Neutrophil (primary cell): ENCODE measurements at regions not wholly inside any gene's neighbourhood (a gene's known extent, or its start where the extent isn't known, plus 50 kb on each side); places are given as distances from the start of the nearest gene placed in this dataset.

Source experiments
- H3K27ac ChIP-seq: fragments of 200-600 bp; sonication (generic); 2 replicates; pipeline ENCODE4 v1.5.1; 2016; ENCODE audit warnings: mild to moderate bottlenecking, moderate library complexity
- H3K27me3 ChIP-seq: fragments of 200-600 bp; sonication (generic); 2 replicates; pipeline ENCODE4 v1.6.0; 2016; ENCODE audit warnings: mild to moderate bottlenecking
- H3K36me3 ChIP-seq: fragments of 200-600 bp; sonication (generic); 2 replicates; pipeline ENCODE4 v1.5.1; 2017
- H3K4me1 ChIP-seq, 2 experiments: fragments of 200-600 bp in 1 of 2; sonication (generic) in 1 of 2; 1 replicate in 1 of 2; 2 replicates in 1 of 2; pipeline versions ENCODE4 v1.5.1 to v1.6.1; 2013 to 2016; ENCODE audit warnings: low read depth in 1 of 2, low read length in 1 of 2, mild to moderate bottlenecking in 1 of 2, moderate library complexity in 1 of 2; ENCODE audit not compliant: control insufficient read depth in 1 of 2, insufficient read depth in 1 of 2
- H3K4me3 ChIP-seq, 2 experiments: fragments of 200-600 bp in 1 of 2; sonication (generic) in 1 of 2; 1 replicate in 1 of 2; 2 replicates in 1 of 2; pipeline ENCODE4 v1.5.1; 2013 to 2016; ENCODE audit warnings: low read depth in 1 of 2, low read length in 1 of 2, mild to moderate bottlenecking in 1 of 2, moderate library complexity in 1 of 2
- H3K9me3 ChIP-seq: fragments of 200-600 bp; sonication (generic); 2 replicates; pipeline ENCODE4 v1.5.1; 2016
- TF ChIP-seq, protein P1 (sequence below): fragments of 200-600 bp; sonication (generic); IDR thresholded peaks from 2 replicates; pipeline ENCODE4 v1.5.1; 2016; ENCODE audit warnings: antibody characterized with exemption

GRCh38 chr16:48004141-48004695 lies 151.6 kb downstream of the ABCC12 start:
- H3K36me3 ChIP-seq = no peaks in the 10 kb centered on the region
- H3K27ac ChIP-seq = no peak overlapping the region
- H3K27me3 ChIP-seq = no peaks in the 10 kb centered on the region
- H3K4me3 ChIP-seq = no peak overlapping the region
- H3K9me3 ChIP-seq = no peaks in the 10 kb centered on the region
- H3K4me1 ChIP-seq = no peaks in the 10 kb centered on the region
- TF ChIP-seq, protein P1, sequence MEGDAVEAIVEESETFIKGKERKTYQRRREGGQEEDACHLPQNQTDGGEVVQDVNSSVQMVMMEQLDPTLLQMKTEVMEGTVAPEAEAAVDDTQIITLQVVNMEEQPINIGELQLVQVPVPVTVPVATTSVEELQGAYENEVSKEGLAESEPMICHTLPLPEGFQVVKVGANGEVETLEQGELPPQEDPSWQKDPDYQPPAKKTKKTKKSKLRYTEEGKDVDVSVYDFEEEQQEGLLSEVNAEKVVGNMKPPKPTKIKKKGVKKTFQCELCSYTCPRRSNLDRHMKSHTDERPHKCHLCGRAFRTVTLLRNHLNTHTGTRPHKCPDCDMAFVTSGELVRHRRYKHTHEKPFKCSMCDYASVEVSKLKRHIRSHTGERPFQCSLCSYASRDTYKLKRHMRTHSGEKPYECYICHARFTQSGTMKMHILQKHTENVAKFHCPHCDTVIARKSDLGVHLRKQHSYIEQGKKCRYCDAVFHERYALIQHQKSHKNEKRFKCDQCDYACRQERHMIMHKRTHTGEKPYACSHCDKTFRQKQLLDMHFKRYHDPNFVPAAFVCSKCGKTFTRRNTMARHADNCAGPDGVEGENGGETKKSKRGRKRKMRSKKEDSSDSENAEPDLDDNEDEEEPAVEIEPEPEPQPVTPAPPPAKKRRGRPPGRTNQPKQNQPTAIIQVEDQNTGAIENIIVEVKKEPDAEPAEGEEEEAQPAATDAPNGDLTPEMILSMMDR = no peak

- Histone ChIP-seq H3K9me3 (no peaks in the 10 kb centered on the region), H3K27me3 (no peaks in the 10 kb centered on the region), H3K27ac (no peak overlapping the region), H3K4me1 (no peaks in the 10 kb centered on the region), H3K4me3 (no peak overlapping the region), H3K36me3 (no peaks in the 10 kb centered on the region)
- TF ChIP-seq, protein P1 = no peak
These were observed 152.4 kb downstream of the ABCC12 start for GRCh38 chr16:48003206-48003907.

- TF ChIP-seq, protein P1 = no peak
- H3K4me1 ChIP-seq = no peaks in the 10 kb centered on the region
These were observed 154.4 kb downstream of the ABCC12 start for GRCh38 chr16:48001324-48001895.

GRCh38 chr16:48000622-48001021 lies 155.2 kb downstream of the ABCC12 start:
- no peaks in the 10 kb centered on the region for H3K27me3 ChIP-seq
- H3K4me3 ChIP-seq = no peak overlapping the region
- no peaks in the 10 kb centered on the region for H3K4me1 ChIP-seq
- H3K9me3 ChIP-seq = no peaks in the 10 kb centered on the region
- TF ChIP-seq, protein P1 = no peak
- no peak overlapping the region for H3K27ac ChIP-seq
- H3K36me3 ChIP-seq = no peaks in the 10 kb centered on the region

More at GRCh38 chr16:48001324-48001895, 154.4 kb downstream of the ABCC12 start:
- no peaks in the 10 kb centered on the region for H3K27me3 ChIP-seq
- no peak overlapping the region for H3K27ac ChIP-seq
- H3K36me3 ChIP-seq = no peaks in the 10 kb centered on the region
- H3K4me3 ChIP-seq = no peak overlapping the region
- no peaks in the 10 kb centered on the region for H3K9me3 ChIP-seq

DNA sequence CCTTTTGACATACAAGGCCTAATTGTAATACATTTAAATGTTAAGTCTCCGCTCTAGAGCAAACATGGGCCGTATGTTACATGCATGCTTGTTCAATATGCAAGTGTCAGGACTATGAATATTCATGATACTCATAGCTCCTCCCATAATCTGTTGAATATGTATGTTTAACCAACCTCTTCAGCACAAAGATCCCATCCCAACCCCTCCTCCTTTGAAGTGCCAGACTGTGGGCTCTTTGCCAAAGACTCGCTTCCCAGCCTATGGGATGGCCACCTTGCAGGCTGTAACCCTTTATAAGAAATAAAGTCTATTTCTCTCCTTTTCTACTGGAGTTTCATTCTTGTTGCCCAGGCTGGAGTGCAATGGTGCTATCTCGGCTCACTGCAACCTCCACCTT lies 156.2 kb downstream of the ABCC12 start:
- H3K4me1 ChIP-seq = no peaks in the 10 kb centered on the region
- H3K27me3 ChIP-seq = no peaks in the 10 kb centered on the region
- H3K27ac ChIP-seq = no peak overlapping the region
- no peaks in the 10 kb centered on the region for H3K9me3 ChIP-seq
- H3K36me3 ChIP-seq = no peaks in the 10 kb centered on the region
- TF ChIP-seq, protein P1 = no peak
- H3K4me3 ChIP-seq = no peak overlapping the region
